NCI-H82 treated with DMSO at 0.1 percent for 48 hours (cell line): ENCODE measurements at regions not wholly inside any gene's neighbourhood (a gene's known extent, or its start where the extent isn't known, plus 50 kb on each side); places are given as distances from the start of the nearest gene placed in this dataset.
A peak's percentile ranks its signal among the peaks of the same experiment; 100 is the strongest.
"Not testable (repeated sequence)": the region's sequence is repeated elsewhere in the genome, so short reads cannot be mapped to it uniquely, and the experiment has no call there.

Experiments used
- DNase-seq: peaks from one replicate; lab custom pipeline; 2025; ENCODE audit not compliant: unreplicated experiment; lab: John Stamatoyannopoulos, UW

DNA sequence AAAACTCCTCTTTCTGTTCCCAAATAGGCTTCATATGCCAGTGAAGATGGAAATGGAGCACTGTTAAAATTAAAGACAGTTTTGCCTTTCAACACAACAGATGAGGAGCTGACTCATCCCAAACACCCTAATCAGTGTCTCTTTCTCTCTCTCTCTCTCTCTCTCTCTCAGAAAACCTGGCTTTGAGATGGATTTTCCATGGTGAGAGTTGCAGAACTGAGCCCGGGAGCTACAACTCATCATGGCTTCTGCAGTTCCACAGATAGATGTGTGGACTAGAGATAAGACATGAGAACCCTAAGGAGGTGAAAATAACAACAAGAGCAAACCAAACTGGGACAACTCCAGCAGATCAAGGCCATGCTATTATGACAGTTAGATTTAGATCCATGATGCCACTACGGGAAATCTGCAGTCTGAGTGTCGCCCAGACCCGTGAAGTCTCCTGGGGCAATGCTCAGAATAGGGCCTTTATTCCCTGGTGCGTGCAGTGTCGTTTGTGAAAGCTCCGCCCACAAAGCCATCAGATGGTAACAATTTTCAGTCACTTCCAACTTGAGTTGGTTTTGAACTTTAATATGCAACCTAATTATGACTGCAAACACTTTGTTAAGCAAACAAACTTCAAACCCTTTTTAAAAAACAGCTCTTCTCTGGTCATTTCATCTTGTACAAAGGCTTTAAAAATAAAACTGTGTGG, 338.2 kb upstream of the PREP start:
- no peak for DNase-seq

DNA sequence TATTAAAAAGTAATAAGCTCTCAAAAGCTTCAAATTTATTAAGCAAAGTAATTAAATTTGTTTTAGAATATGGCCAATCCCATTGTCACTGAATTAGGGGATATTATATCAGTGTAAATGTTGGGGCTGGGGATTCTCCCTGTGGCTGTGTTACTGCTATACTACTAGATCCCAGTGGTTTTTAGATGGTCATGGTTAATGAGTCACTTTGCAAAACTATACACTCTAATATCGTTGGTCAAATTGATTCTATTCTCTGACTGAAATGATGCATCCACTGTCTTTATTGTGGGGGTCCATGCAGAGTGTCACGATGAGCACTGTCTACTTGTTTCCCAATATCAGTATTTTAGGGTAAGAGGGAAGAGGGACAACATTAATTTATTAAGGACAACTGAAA, 336.9 kb upstream of the PREP start:
- no peak for DNase-seq

DNA sequence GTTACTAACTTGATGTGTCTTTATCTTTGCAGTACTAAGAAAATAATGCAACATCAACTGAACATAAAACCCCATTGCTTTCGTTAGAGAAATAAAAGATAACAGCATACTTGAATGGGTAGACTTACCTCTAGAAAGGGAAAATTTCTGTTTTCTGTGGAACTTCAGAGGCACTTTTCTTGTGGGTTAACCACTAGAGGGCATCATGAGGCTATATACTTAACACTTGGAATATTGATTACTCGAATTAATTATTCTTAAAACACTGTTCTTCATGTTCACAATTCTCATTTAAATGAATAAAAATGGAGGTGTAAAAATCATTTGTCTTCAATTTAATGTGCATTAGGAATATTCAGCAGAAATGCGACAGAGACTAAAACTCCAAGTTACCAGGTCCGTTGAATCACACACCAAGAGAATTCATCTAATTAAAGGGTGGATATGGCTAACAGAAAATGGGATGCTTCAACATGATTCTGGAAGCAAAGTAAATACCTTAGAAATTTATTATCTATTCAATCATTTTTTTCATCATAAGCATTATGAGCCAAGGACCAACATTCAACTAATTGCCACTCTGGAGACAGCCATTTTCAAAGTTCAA, 330.8 kb upstream of the PREP start:
- peak; percentile 44 for DNase-seq

DNA sequence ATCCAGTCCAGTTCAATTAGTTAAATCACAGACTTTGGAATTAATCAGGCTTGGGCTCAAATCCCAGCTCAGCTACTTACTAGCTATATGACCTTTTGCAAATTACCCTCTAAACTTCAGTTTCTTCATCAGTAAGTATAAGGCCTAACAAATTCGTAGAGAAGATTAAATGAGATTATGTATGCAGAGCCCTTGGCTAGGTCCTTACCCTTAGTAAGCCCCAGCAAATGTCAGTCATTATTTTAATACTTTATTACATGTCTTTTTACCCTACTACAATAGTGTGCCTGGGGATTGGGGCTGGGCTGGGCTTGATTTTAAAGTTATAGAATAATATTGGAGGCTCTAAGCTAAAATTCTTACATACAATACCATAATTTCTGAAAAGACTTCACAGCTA, 326.1 kb upstream of the PREP start:
- peak; percentile 82 for DNase-seq

DNA sequence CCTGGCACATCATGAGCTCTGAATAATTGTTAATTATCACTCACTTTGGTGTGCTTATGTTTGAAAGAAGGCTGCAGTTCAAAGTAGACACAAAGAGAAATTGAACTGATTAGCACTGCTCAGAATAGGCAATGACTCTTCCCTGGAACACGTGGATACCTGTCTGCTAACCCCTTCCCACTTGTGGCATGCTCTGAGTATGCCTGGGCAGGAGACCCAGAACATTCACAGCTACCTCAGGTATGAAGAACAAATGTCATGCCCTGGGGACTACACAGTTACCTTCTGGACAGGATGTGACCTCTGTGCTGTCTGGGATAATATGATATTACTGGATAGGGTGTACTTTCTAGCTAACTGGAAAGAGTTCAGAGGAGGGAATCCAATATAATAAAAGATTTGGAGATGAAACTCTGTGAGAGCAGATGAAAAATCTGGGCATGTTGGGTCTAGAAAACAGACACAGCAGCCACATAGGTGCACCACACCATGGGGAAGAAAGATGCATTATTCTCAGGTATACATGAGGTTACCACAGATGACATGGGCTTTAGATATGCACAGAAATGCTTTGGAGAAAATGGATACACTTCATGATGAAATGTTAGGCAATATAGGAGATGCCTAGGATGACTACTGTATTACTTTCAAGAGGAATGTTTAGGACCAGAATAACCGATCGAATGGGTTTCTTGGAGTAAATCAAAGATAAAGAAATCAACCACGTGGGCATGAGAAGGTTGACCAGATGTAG, 324.2 kb upstream of the PREP start:
- no peak for DNase-seq

DNA sequence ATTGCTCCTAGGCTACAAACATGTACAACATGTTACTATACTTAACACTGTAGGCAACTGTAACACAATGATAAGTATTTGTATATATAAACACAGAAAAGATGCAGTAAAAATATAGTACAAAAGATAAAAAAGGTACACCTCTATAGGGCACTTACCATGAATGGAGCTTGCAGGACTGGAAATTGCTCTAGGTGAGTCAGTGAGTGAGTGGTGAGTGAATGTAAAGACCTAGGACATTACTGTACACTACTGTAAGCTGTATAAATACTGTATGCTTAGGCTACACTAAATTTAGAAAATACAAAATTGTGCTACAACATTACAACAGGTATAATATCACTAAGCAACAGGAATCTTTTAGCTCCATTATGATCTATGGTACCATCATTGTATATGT, 312.0 kb upstream of the PREP start:
- no peak for DNase-seq

DNA sequence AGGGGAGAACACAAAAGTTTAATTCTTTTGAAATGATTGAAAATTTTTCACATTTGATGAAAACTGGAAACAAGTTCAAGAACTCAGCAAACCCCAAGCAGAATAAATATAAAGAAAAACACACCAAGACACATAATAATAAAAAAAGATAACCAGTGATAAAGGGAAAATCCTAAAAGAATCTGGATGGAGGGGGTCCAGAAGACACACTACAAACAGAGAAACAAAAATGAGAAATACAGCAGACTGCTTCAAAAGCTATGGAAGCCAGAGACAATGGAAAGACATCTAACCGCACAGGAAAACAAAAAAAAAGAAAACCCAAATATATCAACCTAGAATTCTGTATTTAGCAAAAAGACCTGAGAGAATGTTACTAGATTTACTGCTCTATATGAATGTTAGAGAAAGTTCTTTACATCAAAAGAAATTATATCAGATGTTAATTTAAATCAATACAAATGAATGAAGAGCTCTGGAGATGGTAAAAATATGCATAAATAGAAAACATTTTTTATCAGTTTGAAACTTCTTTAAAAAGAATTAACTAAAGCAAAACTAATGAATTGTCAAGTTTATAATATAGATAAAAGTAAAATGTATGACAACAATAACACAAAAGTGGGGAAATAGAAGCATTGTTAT, 310.7 kb upstream of the PREP start:
- no peak for DNase-seq

DNA sequence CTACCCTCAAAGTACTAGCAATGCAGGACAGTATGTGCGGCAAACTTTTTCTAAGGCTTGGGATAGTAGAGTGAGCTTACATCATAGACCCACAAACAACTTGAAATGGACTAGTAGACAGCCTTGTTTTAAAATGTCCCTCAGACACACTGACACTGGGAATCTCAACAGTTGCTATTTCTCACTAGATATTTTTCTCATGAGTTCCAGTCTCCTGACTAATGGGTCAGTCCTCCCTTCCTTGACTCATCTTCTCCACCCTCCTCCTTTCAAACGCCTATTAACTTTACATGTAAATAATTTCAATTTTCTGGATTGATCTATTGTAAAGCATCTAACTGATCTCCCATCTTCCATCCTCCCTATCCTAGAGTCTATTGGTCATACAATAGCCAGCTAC, 308.3 kb upstream of the PREP start:
- DNase-seq, result no peak

DNA sequence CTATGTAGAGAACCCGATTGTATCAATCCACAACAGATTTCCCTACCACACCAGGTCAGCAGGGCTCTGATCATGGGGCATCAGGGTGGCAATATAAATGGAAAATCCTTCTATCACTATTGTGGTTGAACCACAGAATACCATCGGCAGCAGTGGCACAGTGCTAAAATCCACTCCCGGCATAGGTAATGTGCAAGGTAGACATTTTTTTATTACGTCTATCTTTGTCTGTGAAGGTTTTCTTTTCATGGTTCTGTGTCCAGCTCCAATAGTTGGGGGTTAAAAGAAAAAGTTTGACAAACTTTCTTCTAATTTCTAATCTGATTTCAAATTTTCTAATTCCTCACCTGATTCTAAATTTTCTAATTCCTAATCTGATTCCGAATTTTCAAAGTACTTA, 302.7 kb upstream of the PREP start:
- no peak for DNase-seq

DNA sequence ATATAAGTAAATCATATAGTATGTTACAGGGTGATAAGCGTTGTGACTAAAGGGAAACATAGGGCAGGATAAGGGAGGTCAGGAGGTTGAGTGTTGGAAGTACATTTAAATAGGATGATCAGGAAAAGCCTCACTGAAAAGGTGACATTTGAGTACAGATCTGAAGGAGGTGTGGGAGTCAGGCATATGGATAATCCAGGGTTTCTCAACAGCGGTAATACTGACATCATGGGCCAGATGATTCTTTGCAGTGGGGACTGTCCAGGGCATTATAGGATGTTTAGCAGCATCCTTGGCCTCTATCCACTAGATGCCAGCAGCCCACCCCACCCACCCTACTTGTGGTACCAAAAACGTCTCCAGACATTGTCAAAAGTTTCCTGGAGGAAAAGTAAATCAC, 292.6 kb upstream of the PREP start:
- no peak for DNase-seq

DNA sequence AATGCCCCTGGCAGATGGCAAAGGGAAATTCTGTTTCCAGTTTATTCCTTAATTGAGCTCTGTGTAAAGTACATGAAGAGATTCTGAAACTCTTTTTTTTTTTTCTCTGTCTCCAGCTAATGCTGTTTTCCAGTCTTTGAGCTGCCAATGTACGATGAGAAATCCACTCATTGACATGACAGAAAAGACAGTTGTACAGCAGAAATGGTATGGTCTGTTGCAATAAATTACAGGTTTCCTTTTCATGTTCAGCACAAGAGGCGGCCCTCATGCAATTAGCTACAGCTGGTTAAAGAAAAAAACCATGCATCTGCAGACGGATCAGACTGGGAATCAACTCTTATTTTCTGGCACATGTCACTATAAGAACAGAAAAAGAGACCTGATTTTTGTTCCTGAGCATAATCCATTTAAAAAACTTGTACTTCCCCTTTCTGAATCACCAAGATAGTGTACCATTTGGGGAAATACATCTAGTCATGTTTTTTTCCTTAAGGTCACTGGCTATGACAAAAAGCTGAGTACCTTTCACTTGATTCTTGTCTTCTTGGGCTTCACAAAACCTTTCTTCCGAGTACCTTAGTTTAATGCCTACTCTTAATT, 289.8 kb upstream of the PREP start:
- DNase-seq, result no peak

DNA sequence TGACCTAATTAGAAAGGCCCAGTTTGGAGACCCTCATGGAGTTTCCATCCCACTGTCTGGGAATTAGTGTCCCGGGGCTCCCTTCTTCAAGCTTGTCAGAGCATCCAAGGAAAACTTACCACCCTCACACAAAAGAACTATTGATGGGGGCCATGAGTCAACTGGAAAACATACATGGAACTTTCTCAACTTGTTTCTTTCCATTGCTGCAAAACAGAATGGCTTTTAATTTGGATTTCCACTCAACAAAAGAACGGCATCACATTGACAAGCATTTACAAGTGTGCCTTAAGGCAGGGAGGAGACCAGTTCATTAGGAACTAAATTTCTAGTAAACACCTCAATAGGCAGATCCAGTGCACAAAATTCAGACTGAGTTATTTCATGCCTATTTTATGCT, 289.1 kb upstream of the PREP start:
- no peak for DNase-seq

DNA sequence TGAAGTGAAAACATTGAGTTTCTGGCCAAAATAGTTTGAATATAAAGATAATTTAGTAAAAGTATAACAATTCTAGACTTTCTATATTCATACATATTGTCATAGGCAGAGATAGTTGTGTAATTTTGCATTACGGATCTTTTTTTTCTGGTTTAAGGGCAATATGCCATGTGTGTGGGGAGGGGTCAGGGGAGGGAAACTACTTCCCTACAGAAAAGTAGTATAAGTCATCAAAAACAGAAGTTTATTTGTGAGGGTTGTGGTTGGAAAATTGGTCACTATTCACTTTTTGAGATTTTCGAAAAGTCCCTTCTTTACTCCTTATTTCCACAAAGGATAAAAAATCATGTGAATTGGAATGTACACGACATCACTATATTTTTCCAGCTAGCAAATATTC, 288.2 kb upstream of the PREP start:
- DNase-seq, result no peak

DNA sequence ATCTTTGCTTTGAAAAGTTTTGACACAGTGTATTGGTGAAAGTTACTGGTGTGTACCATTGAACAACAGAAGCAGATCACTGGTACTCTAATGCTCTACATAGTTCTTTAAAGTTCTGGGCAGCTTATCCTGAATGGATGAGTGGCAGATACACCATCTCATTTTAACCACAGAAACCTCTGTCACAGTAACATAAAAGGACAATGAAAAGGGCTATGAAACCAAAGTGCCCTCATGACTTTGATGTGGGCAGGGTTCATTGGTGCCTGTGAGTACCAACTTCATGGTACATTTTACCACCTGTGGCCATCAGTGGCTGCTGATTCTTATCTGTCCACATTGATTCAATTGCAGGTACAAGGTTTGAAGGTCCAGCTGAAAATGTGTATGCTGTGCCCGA, 285.7 kb upstream of the PREP start:
- no peak for DNase-seq

DNA sequence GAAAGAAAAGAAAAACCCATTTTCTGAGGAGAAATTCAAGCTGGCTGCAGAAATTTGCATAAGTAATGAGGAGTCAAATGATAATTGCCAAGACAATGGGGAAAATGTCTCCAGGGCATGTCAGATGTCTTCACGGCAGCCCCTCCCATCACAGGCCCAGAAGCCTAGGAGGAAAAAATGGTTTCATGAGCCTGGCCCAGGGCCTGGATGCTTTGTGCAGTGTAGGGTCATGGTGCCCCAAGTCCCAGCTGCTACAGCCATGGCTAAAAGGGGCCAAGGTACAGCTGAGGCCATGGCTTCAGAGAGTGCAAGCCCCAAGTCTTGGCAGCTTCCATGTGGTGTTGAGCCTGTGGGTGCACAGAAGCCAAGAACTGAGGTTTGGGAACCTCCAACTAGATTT, 283.9 kb upstream of the PREP start:
- not testable (repeated sequence) for DNase-seq

DNA sequence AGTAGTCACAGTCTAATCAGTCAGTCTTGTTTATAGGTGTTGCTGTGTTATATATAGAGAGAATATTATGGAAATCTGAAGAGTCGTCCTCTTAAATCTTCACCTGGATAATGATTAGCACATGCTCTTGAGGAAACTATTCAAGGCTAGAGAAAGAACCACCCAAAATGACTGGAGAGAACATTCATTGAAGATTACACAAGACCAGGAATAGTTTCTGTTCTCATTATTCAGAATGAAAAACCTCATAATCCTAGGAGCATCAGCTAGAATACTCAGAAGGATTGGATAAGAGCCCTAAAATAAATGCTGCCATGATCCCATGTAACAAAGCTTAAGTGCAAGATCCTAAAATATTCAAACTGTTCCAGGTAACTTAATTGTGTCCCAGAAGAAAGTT, 278.2 kb upstream of the PREP start:
- no peak for DNase-seq

DNA sequence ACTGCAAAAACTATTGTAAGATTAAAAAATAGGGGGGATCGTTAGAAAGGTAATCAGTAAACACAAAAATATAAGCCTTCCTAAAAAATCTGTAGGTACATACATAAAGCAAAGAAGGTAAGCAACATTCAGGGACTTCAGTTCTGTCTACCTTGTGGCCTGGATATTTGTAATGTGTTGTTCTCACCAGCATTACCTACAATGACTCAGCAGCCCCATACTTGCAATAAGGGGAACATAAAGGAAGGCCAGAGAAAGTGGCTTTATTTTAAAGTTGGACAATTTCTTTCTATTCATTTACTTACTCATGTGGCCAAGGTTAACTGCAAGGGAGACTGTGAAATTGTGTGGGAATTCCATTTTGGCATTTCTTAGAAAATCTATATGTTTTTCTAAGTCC, 277.2 kb upstream of the PREP start:
- no peak for DNase-seq

DNA sequence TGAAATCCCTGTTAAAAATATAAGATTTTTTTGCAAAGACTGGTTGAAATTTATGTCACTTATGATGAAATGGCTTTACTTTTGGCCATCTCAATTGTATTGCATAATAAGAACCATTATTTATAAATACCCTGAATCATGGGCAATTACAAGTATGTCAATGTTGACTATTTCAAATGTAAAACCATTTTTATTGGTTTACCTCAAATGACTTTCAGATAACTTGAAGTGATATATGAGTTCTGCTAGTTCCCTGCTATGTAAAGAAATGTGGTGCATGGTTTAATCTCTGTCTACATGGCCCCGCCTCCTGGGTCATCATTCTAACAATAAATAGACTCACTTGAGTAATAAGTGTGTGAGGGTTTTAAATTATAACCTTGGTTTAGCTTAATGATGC, 275.6 kb upstream of the PREP start:
- DNase-seq, result no peak

DNA sequence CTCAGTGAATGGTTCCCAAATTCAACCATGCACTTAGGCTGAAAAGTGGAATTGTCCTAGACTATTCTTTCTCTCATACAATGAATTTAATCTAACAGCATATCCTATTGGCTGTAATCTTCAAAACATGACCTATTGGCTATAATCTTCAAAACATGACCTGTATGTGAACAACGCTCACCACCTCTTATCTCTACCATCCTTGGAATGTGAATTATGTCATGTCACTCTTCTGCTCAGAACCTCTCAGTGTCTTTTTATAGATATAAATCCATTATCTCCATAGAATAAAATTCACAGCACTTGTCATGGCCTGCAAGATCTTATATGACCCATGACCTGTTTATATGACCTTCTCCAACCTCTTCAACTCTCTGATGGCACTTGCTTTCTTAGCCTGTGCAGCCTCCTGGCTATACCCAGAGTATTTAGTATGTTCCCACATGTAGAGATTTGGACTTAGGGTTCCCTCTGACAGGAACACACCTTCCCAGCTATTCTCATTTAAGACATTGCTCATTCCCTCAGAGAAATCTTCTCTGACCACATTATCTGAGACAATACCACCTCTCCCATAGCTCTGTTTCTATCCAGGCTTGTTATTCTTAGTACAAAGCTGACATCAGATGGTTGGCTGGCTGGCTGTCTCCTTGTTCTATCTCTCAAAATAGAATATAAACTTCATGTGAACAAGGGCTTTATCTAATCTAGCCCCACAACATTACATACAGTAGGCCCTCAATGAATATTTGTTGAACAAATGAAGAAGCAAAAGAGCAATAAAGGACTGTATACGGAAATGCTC, 275.0 kb upstream of the PREP start:
- no peak for DNase-seq

DNA sequence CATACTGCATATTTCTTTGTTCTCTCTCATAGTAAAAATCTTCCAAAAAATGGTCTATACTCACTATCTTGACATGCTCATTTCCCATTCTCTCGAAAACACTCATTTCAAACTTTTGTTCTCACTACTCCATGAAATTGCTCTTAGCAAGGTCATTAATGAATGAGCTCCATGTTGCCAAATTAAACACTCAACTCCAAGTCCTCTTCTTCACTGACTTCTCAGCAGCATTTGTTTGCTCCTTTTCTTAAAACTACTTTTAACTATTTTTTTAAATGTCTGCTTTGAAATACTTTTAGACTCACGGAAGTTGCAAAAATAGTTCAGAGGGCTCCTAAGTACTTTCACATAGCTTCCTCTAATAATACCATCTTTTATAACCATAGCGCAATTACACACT, 274.0 kb upstream of the PREP start:
- no peak for DNase-seq
